Midbrain (tissue), 1 donor: ENCODE measurements at regions not wholly inside any gene's neighbourhood (a gene's known extent, or its start where the extent isn't known, plus 50 kb on each side); places are given as distances from the start of the nearest gene placed in this dataset.
"Not testable (repeated sequence)": the region's sequence is repeated elsewhere in the genome, so short reads cannot be mapped to it uniquely, and the experiment has no call there.

ENCODE experiments used
- DNase-seq: peaks from one replicate; lab custom pipeline; 2025; lab: John Stamatoyannopoulos, UW

DNA sequence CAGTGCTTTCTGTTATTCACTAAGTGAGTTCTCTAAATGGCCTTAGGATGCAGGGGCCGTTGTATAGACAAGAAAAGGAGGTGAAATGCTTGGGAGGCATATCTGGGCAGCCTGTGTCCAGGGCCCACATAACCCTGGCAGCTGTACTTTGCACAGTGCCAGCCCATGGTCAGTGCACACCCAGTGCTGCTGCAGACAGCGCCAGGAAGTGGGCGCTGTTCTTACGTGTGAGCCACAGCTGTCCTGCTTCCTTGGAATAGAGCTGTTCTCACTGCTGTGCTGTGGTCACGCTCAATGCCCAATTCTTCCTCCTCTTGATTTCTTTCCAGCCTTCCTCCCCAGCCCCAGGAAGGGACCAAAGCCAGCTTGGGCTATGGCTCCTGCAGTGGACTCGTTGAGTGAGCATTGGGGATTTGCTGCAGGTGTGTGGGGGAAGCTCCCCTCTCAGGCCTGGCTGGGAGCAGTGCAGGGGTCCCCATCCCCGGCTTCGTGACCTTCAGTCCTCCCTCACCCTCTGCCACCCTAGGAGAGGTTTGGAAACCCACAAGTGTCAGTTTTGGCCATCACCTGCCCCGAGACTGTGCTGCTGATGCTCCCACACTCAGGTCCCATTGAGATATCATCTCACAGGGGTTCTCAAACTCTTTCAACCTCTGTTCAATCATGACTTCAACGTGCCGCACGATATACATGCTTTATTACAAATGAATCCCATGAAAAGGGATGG lies 246.8 kb upstream of the EXOC2 start:
- DNase-seq, result no peak

- no peak for DNase-seq
Measured at GRCh38 chr6:938916-939315, 246.0 kb upstream of the EXOC2 start.

- no peak for DNase-seq
Measured at GRCh38 chr6:938271-938905, 245.4 kb upstream of the EXOC2 start.

GRCh38 chr6:935582-935981 lies 242.6 kb upstream of the EXOC2 start:
- DNase-seq, result no peak

- no peak for DNase-seq
Measured at GRCh38 chr6:934686-935085, 241.7 kb upstream of the EXOC2 start.

GRCh38 chr6:931919-932318 lies 239.0 kb upstream of the EXOC2 start:
- DNase-seq, result not testable (repeated sequence)

GRCh38 chr6:927157-927556 lies 234.2 kb upstream of the EXOC2 start:
- no peak for DNase-seq

- DNase-seq, result no peak
Measured at GRCh38 chr6:925656-926213, 232.8 kb upstream of the EXOC2 start.

DNA sequence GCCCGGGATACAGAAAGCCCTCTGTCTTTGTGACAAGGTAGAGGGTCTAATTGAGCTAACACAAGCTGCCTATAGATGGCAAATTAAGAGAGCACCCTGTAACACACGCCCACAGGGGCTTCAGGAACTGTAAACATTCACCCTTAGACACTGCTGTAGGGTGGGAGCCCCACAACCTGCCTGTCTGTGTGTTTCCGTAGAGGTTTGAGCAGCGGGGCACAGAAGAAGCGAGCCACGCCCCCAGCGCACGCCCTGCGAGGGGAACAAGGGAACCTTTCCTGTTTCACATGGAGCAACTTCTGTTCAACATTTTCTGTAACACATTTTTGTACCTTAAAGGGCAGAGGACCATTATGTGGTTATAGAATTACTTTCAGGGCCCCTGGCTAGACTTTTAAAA lies 231.7 kb upstream of the EXOC2 start:
- no peak for DNase-seq

GRCh38 chr6:921400-921799 lies 228.5 kb upstream of the EXOC2 start:
- DNase-seq, result no peak

DNA sequence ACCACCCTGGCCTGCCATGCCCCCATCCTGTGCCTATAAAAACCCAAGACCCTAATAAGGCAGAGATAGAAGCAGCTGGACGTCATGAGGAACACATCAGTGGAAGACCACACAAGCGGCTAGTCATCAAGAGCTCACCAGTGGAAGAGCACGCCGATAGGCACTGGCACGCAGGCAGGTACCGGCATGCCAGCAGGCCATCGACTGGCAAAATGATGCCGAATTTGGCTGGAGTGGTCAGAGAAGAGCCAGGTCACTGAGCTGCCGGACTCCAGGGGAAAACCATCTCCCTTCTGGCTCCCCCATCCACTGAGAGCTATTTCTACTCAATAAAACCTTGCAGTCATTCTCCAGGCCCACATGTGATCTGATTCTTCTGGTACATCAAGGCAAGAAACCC lies 227.6 kb upstream of the EXOC2 start:
- no peak for DNase-seq

DNA sequence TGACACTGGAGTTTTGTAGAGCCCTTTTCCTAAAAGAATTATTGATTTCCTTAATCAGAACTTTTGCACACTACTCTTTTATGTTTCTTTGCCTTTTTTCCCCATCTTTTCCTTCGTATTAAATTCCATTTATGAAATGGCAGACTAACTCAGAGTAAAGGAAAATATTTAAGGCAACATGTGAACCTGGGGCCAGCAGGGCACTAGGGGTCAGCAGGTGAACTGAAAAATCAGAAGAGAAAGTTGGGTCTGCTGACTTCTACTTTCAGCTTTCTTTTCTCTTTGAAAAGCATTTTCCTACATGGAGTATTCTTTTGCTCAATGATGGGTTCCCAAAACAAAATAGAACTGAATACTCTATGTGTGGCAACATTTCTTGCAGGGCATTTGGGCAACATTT lies 226.6 kb upstream of the EXOC2 start:
- DNase-seq, result no peak

DNA sequence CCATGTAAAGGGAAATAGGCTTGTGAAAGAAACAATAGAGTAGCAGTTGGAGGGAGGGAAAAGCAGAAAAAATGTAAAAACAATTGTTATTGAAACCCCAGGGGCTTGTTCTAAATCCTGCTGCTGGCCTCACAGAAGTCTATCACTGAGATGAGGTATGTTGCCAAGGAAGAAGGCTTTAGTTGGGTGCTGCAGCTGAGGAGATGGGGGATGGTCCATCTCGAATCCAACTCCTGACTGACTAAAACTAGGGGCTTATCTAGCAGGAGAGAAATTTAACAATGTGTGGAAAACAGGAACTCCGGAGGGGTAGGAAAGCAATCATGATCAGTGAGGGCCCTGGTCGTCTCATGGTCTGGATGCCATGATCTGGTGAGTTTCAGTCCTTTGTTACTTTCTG lies 225.0 kb upstream of the EXOC2 start:
- no peak for DNase-seq

DNA sequence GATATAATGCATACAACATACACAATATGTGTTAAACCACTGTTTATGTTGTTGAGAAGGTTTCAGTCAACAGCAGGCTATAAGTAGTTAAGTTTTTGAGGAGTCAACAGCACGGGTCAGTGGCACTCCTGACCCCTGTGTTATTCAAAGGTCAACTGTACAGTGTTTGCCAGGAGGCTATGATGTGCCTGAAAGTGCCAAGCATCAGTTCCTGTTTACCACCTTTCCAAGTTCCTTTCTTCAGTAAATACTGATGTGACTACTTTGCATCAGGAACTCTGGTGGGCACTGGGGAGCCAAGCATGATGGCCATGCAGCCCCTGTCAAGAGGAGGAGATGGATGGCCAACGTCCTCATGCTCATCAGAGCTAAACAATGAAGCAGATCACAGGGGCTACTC lies 224.4 kb upstream of the EXOC2 start:
- DNase-seq, result no peak

DNA sequence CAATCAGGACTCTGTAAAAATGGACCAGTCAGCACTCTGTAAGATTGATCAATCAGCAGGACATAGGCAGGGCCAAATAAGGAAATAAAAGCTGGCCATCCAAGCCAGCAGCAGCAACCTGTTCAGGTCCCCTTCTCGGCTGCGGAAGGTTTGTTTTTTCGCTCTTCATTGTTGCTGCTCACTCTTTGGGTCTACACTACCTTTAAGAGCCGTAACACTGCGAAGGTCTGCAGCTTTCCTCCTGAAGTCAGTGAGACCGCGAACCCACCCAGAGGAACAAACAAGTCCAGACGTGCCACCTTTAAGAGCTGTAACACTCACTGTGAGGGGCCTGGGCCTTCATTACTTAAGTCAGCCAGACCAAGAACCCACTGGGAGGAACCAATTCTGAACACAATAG lies 223.2 kb upstream of the EXOC2 start:
- no peak for DNase-seq

GRCh38 chr6:912871-913835 lies 220.2 kb upstream of the EXOC2 start:
- peak; percentile 3 for DNase-seq

DNA sequence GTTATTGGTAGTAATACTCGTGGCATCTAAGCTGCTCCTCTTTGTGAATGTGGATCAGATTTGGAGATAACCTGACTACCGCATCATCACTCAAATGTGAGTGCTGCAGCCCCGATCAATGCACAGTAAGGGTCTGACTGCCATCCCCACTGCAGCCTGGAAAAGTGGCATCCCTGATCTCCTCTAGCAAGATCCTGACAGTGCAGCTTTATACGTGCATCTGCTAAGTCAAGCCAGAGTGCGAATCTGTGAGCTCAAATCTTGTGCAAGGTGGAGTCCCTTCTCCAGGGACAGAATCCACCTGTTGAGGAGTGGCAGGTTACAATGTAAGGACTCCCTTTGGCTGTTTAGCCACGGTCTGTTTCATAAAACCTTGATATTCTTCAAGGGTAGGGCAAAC lies 215.0 kb upstream of the EXOC2 start:
- DNase-seq, result no peak

GRCh38 chr6:906920-907319 lies 214.0 kb upstream of the EXOC2 start:
- no peak for DNase-seq

DNA sequence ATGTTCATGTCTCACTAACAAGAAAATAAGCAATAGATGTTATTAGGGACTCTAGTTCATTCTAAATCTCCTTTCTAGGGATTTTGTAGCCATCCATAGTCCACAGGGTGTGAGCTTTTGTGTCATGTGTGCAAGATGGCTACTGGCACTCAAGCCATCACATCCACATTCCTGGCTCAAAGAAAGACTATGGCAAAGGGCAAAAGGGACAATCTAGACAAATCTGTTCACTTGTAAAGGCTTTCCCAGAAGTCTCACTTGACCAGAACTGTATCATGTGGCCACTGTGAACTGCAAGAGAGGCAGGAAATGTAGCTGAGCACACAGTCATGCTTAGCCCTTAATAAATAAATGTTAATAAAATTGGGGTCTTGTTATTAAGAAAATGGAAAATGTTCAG lies 212.6 kb upstream of the EXOC2 start:
- no peak for DNase-seq

DNA sequence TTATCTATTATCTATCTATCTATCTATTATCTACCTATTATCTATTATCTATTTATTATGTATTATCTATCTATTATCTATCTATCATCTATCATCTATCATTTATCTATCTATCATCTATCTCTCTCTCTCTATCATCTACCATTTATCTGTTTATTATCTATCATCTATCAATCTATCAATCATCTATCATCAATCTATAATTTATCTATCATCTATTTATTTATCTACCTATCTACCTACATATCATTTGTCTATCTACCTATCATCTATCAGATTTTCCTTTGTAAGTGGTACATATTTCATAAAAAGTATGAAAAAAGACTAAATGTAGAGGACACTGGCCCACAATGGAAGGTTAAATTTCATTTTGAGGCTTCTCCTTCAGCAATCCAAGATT lies 212.1 kb upstream of the EXOC2 start:
- no peak for DNase-seq

DNA sequence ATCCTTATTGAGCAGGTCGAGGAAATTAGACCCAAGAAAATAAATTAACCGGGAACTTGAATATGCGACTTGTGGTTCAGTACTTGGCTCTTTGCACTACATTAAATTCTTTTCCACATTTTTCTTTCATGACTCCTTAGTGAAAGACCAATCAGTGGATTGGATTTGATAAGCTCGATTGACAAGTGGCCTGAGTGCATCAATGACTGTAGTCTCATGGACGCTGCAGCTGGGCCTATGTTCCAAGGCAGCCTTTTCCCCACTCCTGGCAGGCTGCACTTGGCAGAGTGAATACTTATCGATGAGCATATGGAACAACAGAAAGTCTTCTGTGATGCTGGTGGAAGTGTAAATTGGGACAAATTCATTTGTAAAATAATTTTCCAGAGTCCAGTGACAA lies 210.8 kb upstream of the EXOC2 start:
- DNase-seq, result no peak

DNA sequence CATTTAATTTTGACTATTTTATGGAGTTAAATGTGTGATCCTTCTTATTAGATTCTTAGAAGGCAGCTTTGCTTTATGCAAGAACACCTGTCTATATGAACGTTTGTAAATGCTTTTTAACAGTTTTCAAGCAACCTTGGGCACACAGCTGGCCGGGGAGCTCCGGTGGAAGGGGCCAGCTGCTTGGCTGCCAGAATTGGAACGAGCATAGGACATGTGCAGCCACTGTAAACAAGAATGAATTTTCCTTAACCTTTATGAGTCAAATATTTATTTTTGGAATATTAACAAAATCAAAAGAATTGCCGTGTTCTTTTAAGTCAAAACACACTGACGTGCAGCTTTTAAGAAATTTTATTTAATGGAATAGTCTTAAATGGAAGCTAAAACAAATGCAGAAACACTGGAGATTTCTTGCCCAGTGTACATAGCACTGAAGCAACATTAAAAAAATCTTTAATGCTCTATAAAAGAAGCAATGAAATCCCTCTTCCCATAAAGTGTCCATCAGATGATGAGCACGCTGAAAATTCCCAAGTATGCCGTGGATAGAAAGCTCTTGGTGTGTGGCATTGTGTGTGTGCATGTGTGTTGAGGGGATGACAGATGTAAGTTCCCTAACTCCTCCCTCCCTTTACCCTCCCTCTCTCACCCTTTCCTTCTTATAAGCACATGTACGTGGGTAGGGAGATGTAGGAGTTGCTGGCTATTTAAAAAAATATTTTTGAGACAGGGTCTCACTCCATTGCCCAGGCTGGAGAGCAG lies 208.9 kb upstream of the EXOC2 start:
- DNase-seq, result no peak
